WI38 (cell line): ENCODE measurements at regions not wholly inside any gene's neighbourhood (a gene's known extent, or its start where the extent isn't known, plus 50 kb on each side); places are given as distances from the start of the nearest gene placed in this dataset.

Source experiments
- H3K4me3 ChIP-seq: 2 replicates; pipeline ENCODE4 v1.5.1; 2011; ENCODE audit warnings: low read depth, mild to moderate bottlenecking, control low read depth, low read length
- TF ChIP-seq, protein P1 (sequence below): IDR thresholded peaks from 2 replicates; pipeline ENCODE4 v1.5.1; 2012; ENCODE audit warnings: low read depth, mild to moderate bottlenecking, control low read depth, low read length

DNA sequence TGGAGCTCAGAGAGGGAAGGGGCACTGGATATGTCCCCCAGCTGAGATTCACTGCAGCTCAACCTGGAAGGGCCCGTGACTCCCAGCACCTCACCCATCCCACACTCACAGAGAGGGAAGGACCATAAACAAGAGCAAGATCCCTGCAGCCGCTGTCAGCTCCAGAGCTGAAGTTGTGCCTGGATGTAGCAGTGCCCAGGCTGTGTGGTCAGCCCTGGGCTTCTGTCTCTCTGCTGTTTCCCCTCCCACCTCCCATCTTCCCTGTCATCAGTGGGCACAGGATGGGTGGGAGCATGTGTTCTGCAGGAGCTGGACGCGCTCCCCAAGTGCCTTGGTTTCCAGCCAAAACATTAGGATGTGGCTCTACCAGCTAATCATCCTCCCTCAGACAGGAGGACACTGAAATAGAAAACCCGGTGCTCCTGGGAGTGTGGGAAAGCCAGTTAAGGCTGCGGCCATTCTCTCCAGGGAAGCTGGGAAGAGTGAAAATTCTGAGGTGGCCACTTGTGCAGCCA is 282.7 kb downstream of the NPHP4 start:
- H3K4me3 ChIP-seq: no peak overlapping the region
- TF ChIP-seq, protein P1, sequence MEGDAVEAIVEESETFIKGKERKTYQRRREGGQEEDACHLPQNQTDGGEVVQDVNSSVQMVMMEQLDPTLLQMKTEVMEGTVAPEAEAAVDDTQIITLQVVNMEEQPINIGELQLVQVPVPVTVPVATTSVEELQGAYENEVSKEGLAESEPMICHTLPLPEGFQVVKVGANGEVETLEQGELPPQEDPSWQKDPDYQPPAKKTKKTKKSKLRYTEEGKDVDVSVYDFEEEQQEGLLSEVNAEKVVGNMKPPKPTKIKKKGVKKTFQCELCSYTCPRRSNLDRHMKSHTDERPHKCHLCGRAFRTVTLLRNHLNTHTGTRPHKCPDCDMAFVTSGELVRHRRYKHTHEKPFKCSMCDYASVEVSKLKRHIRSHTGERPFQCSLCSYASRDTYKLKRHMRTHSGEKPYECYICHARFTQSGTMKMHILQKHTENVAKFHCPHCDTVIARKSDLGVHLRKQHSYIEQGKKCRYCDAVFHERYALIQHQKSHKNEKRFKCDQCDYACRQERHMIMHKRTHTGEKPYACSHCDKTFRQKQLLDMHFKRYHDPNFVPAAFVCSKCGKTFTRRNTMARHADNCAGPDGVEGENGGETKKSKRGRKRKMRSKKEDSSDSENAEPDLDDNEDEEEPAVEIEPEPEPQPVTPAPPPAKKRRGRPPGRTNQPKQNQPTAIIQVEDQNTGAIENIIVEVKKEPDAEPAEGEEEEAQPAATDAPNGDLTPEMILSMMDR: no peak

DNA sequence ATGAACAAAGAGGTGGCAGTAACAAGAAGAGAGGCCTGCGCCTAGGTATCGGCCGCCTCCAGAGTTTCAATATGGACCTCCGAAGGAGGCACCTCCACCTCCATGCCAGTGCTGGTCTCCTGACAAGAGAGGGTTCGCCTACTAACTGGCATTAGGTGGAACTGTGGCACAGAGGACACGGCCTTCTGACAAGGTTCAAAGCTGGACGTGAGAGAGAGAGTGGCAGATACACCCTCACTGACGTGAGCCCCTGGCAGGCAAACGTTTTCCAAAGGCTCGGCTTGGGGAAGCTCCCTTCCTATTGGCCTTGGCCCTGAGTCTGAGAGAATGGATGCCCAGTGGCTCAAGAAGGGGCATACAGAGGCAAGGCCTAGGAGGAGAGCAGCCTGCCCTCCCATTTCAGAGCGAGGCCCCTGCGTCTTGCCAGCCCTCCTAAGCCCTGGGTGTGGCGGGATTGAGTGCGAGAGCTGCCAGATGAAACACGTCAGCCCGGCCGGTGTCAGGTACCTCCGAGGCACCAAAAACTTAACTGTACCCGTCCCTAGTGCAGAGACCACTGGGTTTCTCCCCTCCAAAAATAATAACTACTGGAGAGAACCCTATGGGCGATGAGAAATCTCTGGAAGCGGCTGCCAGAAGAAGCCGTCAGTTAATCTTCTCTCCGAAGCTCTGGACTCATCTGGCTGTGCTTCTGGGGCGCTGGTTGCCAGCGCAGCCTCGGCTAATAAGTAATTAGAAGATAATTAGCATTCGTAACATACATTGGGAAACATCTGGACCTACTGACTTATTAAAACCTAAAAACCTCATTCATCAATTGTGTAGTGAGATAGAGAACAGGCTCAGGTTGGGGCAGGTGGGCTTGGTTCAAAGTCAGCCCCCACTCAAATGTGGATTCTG is 283.6 kb downstream of the NPHP4 start:
- TF ChIP-seq, protein P1: no peak
- no peak overlapping the region for H3K4me3 ChIP-seq

DNA sequence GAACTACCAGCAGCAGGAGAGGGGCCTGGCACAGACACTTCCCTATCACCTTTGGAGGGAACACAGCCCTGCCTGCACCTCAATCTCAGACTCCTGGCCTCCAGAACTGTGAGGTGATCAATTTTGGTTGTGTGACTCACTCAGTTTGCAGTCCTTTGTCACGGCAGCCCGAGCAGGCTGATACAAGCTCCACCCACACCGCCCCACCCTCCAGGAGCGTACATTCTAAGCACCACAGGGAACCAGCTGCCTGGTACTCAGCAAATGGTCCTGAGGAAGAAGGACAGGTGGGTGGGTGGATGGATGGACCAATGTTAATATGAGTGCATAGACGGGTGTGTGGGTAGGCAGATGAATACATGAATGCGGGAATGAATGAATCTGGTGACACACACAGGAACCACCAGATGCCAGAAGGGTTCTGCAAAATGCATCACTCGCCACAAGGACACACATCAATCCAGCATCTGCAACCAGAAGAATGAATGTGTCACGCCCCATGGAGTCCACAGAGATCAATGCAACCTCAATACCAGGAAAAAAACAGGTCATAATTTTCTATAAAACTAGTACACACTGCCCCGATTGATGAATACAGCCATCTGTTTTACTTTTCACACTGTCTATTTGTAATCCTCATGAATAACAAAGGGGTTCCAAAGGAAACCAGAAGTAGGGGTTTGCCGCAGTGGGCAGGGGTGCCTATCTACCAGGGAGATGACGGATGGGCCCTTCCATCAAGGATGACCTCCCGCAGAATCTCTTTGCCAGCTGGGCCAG is 284.5 kb downstream of the NPHP4 start:
- no peak overlapping the region for H3K4me3 ChIP-seq
- TF ChIP-seq, protein P1: no peak

DNA sequence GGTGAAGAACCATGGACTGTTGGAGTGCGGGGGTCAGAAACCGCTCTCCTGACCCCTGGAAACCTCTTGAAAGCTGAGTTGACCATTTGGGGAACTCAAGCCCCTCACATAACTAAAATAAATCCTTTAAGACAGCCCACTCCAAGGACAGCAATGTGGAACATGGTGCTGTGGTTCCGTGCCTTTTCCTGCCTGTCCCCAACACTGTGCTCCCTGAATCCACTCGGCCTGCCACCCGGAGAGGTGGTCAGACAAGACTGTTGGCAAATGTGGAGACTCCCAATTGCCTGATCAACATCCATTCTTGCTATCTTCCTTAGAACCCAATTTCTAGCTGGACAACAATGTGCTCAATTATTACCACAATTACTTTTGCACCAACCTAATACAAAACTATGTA is 286.0 kb downstream of the NPHP4 start:
- no peak overlapping the region for H3K4me3 ChIP-seq
- TF ChIP-seq, protein P1: no peak

DNA sequence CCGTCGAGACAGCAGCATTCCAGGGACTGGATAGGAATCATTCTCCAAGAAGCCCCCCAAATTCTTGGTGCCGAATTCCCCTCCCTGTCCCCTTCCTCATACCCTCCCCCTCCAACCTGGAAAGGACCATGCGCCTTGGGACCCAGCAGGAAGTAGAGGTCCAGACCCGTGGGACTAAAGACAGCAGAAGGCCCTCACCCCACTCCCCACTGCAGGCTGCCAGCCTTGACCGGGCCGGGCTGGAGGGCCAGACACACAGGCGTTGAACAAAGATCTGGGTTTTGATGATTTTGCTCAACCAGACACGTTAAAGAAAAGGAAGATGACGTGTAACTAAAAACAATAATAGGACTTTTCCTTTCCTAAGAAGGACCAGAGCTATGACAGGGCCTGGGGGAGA is 286.5 kb downstream of the NPHP4 start:
- TF ChIP-seq, protein P1: no peak
- no peak overlapping the region for H3K4me3 ChIP-seq

DNA sequence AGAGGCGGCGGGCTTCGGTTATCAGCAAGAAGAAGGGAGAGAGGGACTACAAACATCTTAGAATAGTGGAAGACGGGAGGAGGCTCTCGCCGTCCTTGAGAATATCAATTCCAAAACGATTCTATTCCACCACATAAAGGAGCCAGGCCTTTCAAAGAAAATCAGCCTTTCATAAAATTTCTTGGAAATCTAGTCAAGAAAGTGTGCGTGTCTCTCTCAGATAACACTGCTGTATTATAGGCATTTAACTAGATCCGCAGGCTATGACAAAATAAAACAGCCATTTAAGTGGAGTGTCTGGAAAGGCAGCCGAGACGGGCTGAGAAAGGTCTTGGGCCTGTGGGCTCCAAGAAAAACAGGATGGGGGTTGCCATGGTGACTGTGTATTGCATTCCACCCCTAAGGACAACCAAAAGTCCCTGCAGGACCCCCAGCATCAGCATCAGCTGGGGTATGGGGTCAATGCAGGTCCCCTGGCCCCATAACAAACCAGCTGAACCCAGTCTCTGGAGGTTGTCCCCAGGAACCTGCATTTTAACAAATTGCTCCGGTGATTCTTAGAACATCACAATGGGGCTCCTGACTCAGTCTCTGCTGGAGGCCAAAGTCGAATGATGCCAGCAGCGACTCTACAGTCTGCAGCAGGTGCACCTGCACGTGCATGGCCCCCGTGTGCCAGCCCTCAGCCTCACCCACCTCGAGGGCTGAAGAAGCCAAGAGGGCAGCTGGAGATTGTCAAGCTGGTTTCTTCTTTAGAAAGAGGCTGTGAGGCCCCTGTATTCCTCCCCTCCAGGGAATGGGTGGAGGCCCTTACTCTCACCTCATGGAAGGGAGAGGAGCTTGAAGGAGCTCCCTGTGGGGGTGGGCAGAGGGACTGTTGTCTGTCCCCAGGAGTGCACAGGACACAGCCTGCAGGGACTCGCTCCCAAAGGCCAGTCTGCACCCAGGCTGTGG is 287.4 kb downstream of the NPHP4 start:
- no peak overlapping the region for H3K4me3 ChIP-seq
- TF ChIP-seq, protein P1: no peak
